Omental fat pad (tissue), 3 donors: ENCODE measurements at regions not wholly inside any gene's neighbourhood (a gene's known extent, or its start where the extent isn't known, plus 50 kb on each side); places are given as distances from the start of the nearest gene placed in this dataset.

ENCODE experiments used
- ATAC-seq: fragments of 150-250 bp; one replicate; pipeline ENCODE4 v1.9.1; 2016; ENCODE audit warnings: mild to moderate bottlenecking, moderate library complexity; ENCODE audit not compliant: low FRiP score
- DNase-seq: peaks from one replicate; pipeline ENCODE4 v3.0.0-alpha.2; 2019; ENCODE audit warnings: low spot score
- TF ChIP-seq, protein P1 (sequence below), 3 donors: fragments of 450-650 bp; IDR thresholded peaks; one replicate each; pipeline ENCODE4 v1.5.1; 2016 to 2017; ENCODE audit warnings: antibody characterized with exemption in 3 of 3, mild to moderate bottlenecking in 3 of 3, moderate library complexity in 2 of 3

DNA sequence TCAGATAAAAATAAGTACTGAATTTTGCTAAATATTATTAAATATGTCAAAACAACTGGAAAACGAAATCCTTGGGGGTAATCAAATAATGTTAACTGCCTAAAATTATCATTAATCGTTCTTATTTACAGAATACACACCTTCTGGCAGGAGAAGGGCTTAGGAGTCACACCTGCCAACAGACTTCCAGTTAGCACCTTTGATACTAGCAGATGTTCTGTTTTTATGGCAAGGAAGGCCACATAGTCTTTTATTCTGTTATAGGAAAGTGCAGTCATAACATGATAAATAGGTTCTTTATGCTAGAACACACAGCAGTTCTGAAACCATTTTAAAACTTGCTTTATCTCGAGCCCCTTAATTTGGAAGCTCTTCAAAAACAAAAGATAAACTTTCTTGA is 464.1 kb downstream of the UTRN start:
- no peak for DNase-seq
- no peak for ATAC-seq

DNA sequence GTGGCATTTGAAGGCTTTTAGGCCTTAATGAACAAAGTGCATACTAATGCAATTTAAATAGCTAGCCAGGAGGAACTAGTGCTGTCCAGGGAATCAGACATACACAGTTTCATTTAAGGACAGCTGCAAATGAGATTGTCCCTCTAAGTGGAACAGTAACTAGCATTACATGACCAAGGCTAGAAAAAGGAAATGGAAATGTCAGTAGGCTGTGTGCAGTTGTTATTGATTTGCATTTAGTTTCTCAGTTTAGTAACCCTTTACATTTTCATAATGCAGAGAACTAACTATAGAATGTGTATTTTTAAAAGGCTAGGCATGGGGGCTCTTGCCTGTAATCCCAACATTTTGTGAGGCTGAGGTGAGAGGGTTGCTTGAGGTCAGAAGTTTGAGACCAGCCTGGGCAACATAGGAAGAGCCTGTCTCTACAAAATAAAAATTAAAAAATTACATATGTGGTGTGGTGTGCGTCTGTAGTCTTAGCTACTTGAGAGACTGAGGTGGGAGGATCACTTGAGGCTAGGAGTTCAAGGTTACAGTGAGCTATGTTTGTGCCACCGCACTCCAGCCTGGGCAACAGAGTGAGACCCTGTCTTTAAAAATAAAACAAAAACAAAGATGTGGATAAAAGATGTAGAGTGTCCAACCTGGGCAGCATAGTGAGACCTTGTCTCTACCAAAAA is 468.0 kb downstream of the UTRN start:
- ATAC-seq (no peak), DNase-seq (no peak)
- TF ChIP-seq, protein P1, sequence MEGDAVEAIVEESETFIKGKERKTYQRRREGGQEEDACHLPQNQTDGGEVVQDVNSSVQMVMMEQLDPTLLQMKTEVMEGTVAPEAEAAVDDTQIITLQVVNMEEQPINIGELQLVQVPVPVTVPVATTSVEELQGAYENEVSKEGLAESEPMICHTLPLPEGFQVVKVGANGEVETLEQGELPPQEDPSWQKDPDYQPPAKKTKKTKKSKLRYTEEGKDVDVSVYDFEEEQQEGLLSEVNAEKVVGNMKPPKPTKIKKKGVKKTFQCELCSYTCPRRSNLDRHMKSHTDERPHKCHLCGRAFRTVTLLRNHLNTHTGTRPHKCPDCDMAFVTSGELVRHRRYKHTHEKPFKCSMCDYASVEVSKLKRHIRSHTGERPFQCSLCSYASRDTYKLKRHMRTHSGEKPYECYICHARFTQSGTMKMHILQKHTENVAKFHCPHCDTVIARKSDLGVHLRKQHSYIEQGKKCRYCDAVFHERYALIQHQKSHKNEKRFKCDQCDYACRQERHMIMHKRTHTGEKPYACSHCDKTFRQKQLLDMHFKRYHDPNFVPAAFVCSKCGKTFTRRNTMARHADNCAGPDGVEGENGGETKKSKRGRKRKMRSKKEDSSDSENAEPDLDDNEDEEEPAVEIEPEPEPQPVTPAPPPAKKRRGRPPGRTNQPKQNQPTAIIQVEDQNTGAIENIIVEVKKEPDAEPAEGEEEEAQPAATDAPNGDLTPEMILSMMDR (IDR thresholded peaks at IDR 0.05) = no peak

More for the DNA sequence above, 464.1 kb downstream of the UTRN start:
- TF ChIP-seq, protein P1 (IDR thresholded peaks at IDR 0.05) = no peak

- DNase-seq = no peak
- TF ChIP-seq, protein P1 (IDR thresholded peaks at IDR 0.05) = no peak
- no peak for ATAC-seq
Observed at GRCh38 chr6:144756469-144756868, 471.3 kb downstream of the UTRN start.

GRCh38 chr6:144757299-144757698 is 472.2 kb downstream of the UTRN start:
- TF ChIP-seq, protein P1 (IDR thresholded peaks at IDR 0.05) = no peak
- ATAC-seq = no peak

GRCh38 chr6:144757730-144758129 is 472.6 kb downstream of the UTRN start:
- no peak for ATAC-seq
- DNase-seq = no peak
- TF ChIP-seq, protein P1 (IDR thresholded peaks at IDR 0.05) = no peak

More at GRCh38 chr6:144757299-144757698, 472.2 kb downstream of the UTRN start:
- no peak for DNase-seq

GRCh38 chr6:144758602-144759001 is 473.5 kb downstream of the UTRN start:
- ATAC-seq = no peak
- DNase-seq = no peak
- TF ChIP-seq, protein P1 (IDR thresholded peaks at IDR 0.05) = no peak

DNA sequence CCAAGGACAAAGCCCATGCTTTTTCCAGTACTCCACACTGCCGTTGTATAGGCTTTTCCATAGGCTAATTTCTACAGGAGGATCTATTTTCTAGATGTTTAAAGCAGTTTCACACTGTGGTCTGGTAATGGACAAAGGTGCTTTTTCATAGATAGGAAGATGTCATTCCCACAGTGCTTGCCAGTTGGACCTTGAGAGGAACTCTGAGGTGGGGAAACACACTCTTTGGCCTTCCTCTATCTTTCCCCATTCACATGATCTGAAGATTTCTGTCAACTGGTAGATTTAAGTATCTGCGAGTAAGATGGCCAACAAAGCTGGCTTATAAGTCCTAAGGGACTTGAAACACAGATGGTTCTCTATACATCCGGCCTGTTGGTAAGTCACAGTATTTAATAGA is 477.3 kb downstream of the UTRN start:
- no peak for ATAC-seq
- DNase-seq = no peak
- TF ChIP-seq, protein P1 (IDR thresholded peaks at IDR 0.05) = no peak
